ENCODE measurements at regions not wholly inside any gene's neighbourhood (a gene's known extent, or its start where the extent isn't known, plus 50 kb on each side); places are given as distances from the start of the nearest gene placed in this dataset.

GRCh38 chr1:212526111-212526491, 82.5 kb upstream of the ATF3 start:
- no peak for DNase-seq

GRCh38 chr1:212528501-212528900, 80.1 kb upstream of the ATF3 start:
- DNase-seq = no peak

GRCh38 chr1:212529211-212529741, 79.3 kb upstream of the ATF3 start:
- DNase-seq = no peak

- DNase-seq = no peak
Observed at GRCh38 chr1:212531267-212531666, 77.3 kb upstream of the ATF3 start.

GRCh38 chr1:212531796-212532195, 76.8 kb upstream of the ATF3 start:
- DNase-seq = no peak

GRCh38 chr1:212532469-212533147, 76.0 kb upstream of the ATF3 start:
- peak; percentile 72 to 91 for DNase-seq

GRCh38 chr1:212533148-212533517, 75.4 kb upstream of the ATF3 start:
- DNase-seq = no peak

- DNase-seq = no peak
Observed at GRCh38 chr1:212536586-212536985, 72.0 kb upstream of the ATF3 start.

GRCh38 chr1:212537610-212538009, 71.0 kb upstream of the ATF3 start:
- no peak for DNase-seq

GRCh38 chr1:212539737-212540430, 68.7 kb upstream of the ATF3 start:
- DNase-seq = no peak

- DNase-seq = peak; percentile 93 to 94
Observed at GRCh38 chr1:212542761-212543187, 65.8 kb upstream of the ATF3 start.

GRCh38 chr1:212544110-212544509, 64.5 kb upstream of the ATF3 start:
- DNase-seq = no peak

- DNase-seq = peak; percentile 95
Observed at GRCh38 chr1:212545941-212546635, 62.5 kb upstream of the ATF3 start.

GRCh38 chr1:212549503-212550017, 59.0 kb upstream of the ATF3 start:
- DNase-seq = no peak

GRCh38 chr1:212551929-212552328, 56.6 kb upstream of the ATF3 start:
- DNase-seq = no peak

- peak; percentile 49 to 51 for DNase-seq
Observed at GRCh38 chr1:212553676-212554075, 54.9 kb upstream of the ATF3 start.

GRCh38 chr1:212554401-212554800, 54.2 kb upstream of the ATF3 start:
- no peak for DNase-seq

GRCh38 chr1:212555426-212555825, 53.1 kb upstream of the ATF3 start:
- DNase-seq = no peak

GRCh38 chr1:212556822-212557549, 51.6 kb upstream of the ATF3 start:
- no peak for DNase-seq

GRCh38 chr1:212557739-212558692, 50.5 kb upstream of the ATF3 start:
- peak; percentile 47 to 57 for DNase-seq

GRCh38 chr1:212558693-212559480, 49.7 kb upstream of the ATF3 start:
- DNase-seq = peak; percentile 89 to 96

Data from inflammatory macrophage treated with lipopolysaccharide for 1 hour (primary cell).